ENCODE measurements at regions not wholly inside any gene's neighbourhood (a gene's known extent, or its start where the extent isn't known, plus 50 kb on each side); places are given as distances from the start of the nearest gene placed in this dataset.

DNA sequence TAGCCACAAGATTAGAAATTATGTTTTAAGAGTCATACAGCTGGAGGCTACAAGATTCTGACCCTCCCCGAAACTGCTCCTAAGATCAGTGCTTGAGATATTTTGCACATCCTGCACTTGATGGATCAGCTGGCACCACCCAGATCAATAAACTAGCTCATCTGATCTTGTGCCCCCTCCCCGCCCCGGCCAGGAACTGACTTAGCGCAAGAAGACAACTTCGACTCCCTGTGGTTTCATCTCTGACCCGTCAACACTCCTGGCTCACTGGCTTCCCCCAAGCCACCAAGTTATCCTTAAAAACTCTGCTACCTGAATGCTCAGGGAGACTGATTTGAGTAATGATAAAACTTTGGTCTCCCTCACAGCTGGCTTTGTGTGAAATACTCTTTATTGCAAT is 73.5 kb upstream of the NPSR1 start:
- TF ChIP-seq, protein P1, sequence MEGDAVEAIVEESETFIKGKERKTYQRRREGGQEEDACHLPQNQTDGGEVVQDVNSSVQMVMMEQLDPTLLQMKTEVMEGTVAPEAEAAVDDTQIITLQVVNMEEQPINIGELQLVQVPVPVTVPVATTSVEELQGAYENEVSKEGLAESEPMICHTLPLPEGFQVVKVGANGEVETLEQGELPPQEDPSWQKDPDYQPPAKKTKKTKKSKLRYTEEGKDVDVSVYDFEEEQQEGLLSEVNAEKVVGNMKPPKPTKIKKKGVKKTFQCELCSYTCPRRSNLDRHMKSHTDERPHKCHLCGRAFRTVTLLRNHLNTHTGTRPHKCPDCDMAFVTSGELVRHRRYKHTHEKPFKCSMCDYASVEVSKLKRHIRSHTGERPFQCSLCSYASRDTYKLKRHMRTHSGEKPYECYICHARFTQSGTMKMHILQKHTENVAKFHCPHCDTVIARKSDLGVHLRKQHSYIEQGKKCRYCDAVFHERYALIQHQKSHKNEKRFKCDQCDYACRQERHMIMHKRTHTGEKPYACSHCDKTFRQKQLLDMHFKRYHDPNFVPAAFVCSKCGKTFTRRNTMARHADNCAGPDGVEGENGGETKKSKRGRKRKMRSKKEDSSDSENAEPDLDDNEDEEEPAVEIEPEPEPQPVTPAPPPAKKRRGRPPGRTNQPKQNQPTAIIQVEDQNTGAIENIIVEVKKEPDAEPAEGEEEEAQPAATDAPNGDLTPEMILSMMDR (IDR thresholded peaks at IDR 0.05; ENCODE audit: insufficient read depth, low read length) = no peak
- TF ChIP-seq, protein P2, sequence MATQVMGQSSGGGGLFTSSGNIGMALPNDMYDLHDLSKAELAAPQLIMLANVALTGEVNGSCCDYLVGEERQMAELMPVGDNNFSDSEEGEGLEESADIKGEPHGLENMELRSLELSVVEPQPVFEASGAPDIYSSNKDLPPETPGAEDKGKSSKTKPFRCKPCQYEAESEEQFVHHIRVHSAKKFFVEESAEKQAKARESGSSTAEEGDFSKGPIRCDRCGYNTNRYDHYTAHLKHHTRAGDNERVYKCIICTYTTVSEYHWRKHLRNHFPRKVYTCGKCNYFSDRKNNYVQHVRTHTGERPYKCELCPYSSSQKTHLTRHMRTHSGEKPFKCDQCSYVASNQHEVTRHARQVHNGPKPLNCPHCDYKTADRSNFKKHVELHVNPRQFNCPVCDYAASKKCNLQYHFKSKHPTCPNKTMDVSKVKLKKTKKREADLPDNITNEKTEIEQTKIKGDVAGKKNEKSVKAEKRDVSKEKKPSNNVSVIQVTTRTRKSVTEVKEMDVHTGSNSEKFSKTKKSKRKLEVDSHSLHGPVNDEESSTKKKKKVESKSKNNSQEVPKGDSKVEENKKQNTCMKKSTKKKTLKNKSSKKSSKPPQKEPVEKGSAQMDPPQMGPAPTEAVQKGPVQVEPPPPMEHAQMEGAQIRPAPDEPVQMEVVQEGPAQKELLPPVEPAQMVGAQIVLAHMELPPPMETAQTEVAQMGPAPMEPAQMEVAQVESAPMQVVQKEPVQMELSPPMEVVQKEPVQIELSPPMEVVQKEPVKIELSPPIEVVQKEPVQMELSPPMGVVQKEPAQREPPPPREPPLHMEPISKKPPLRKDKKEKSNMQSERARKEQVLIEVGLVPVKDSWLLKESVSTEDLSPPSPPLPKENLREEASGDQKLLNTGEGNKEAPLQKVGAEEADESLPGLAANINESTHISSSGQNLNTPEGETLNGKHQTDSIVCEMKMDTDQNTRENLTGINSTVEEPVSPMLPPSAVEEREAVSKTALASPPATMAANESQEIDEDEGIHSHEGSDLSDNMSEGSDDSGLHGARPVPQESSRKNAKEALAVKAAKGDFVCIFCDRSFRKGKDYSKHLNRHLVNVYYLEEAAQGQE (IDR thresholded peaks at IDR 0.05; ENCODE audit: insufficient replicate concordance, low read depth) = no peak
- no peak for TF ChIP-seq POLR2AphosphoS5 (IDR thresholded peaks at IDR 0.05; ENCODE audit: low read depth)
- no peak for TF ChIP-seq GABPA (IDR thresholded peaks at IDR 0.05; ENCODE audit: low read depth)

Data from HL-60 (cell line).